T-helper 17 cell (primary cell): ENCODE measurements at regions not wholly inside any gene's neighbourhood (a gene's known extent, or its start where the extent isn't known, plus 50 kb on each side); places are given as distances from the start of the nearest gene placed in this dataset.
"Not testable (repeated sequence)": the region's sequence is repeated elsewhere in the genome, so short reads cannot be mapped to it uniquely, and the experiment has no call there.

Experiments used
- ATAC-seq: fragments of 150-1000 bp; cut with Tn5 transposase; 2 replicates; pipeline ENCODE4 v1.10.0; 2021; ENCODE audit warnings: mild to moderate bottlenecking, moderate library complexity
- DNase-seq, 3 donors: peaks; one replicate each; pipeline versions ENCODE4 v3.0.0 to v3.0.0-alpha.2; 2020 to 2021
- H3K9me3 ChIP-seq: one replicate; pipeline ENCODE4 v1.7.0; 2013; ENCODE audit warnings: low read length, mild to moderate bottlenecking; ENCODE audit not compliant: control insufficient read depth, poor library complexity, severe bottlenecking
- H3K27ac Mint-ChIP-seq: one replicate; pipeline ENCODE4 v1.8.0; 2022; ENCODE audit warnings: mild to moderate bottlenecking, moderate library complexity, mixed read lengths
- H3K27me3 Mint-ChIP-seq: one replicate; pipeline ENCODE4 v1.8.0; 2022; ENCODE audit warnings: mixed read lengths
- H3K36me3 Mint-ChIP-seq: one replicate; pipeline ENCODE4 v1.8.0; 2022; ENCODE audit warnings: low read depth, mixed read lengths
- H3K4me1 Mint-ChIP-seq: one replicate; pipeline ENCODE4 v1.8.0; 2022; ENCODE audit warnings: mild to moderate bottlenecking, mixed read lengths
- H3K4me3 Mint-ChIP-seq: one replicate; pipeline ENCODE4 v1.8.0; 2022; ENCODE audit warnings: mild to moderate bottlenecking, moderate library complexity, mixed read lengths

GRCh38 chrX:13378562-13379518 lies 59.0 kb upstream of the ATXN3L start:
- DNase-seq: peak in 1 of 3 donors; percentile 13
- ATAC-seq, H3K4me1 Mint-ChIP-seq: not testable (repeated sequence)

GRCh38 chrX:13377550-13377934 lies 57.7 kb upstream of the ATXN3L start:
- Mint-ChIP-seq H3K27ac (no peak overlapping the region), H3K4me3 (no peak overlapping the region), H3K4me1 (no peaks in the 10 kb centered on the region), H3K36me3 (no peaks in the 10 kb centered on the region), H3K27me3 (no peaks in the 10 kb centered on the region)
- ATAC-seq (no peak), DNase-seq (no peak)
- H3K9me3 ChIP-seq: no peaks in the 10 kb centered on the region

More at GRCh38 chrX:13378562-13379518, 59.0 kb upstream of the ATXN3L start:
- H3K27me3 Mint-ChIP-seq, H3K36me3 Mint-ChIP-seq, H3K4me3 Mint-ChIP-seq, H3K27ac Mint-ChIP-seq, H3K9me3 ChIP-seq: not testable (repeated sequence)

GRCh38 chrX:13376857-13377549 lies 57.1 kb upstream of the ATXN3L start:
- no peak for DNase-seq
- H3K9me3 ChIP-seq: no peaks in the 10 kb centered on the region
- Mint-ChIP-seq H3K27me3 (no peaks in the 10 kb centered on the region), H3K36me3 (no peaks in the 10 kb centered on the region), H3K4me3 (no peak overlapping the region), H3K27ac (no peak overlapping the region), H3K4me1 (no peaks in the 10 kb centered on the region)
- no peak for ATAC-seq

- not testable (repeated sequence) for ATAC-seq
Observed at GRCh38 chrX:13375596-13375995, 55.7 kb upstream of the ATXN3L start.

GRCh38 chrX:13374364-13374763 lies 54.5 kb upstream of the ATXN3L start:
- no peak overlapping the region for H3K27ac Mint-ChIP-seq

More at GRCh38 chrX:13375596-13375995, 55.7 kb upstream of the ATXN3L start:
- H3K4me3 Mint-ChIP-seq, H3K36me3 Mint-ChIP-seq, H3K4me1 Mint-ChIP-seq, DNase-seq, H3K27me3 Mint-ChIP-seq, H3K9me3 ChIP-seq, H3K27ac Mint-ChIP-seq: not testable (repeated sequence)

GRCh38 chrX:13373431-13374187 lies 53.8 kb upstream of the ATXN3L start:
- no peaks in the 10 kb centered on the region for H3K9me3 ChIP-seq
- Mint-ChIP-seq H3K4me1 (no peaks in the 10 kb centered on the region), H3K4me3 (no peak overlapping the region), H3K36me3 (no peaks in the 10 kb centered on the region), H3K27me3 (no peaks in the 10 kb centered on the region), H3K27ac (no peak overlapping the region)
- ATAC-seq (no peak), DNase-seq (no peak)

More at GRCh38 chrX:13374364-13374763, 54.5 kb upstream of the ATXN3L start:
- Mint-ChIP-seq H3K4me3 (no peak overlapping the region), H3K36me3 (no peaks in the 10 kb centered on the region), H3K4me1 (no peaks in the 10 kb centered on the region), H3K27me3 (no peaks in the 10 kb centered on the region)
- H3K9me3 ChIP-seq: no peaks in the 10 kb centered on the region
- ATAC-seq: no peak
- DNase-seq: no peak

- DNase-seq (no peak), ATAC-seq (no peak)
- no peak overlapping the region for H3K27ac Mint-ChIP-seq
- no peaks in the 10 kb centered on the region for H3K4me1 Mint-ChIP-seq
- no peak overlapping the region for H3K4me3 Mint-ChIP-seq
- no peaks in the 10 kb centered on the region for H3K9me3 ChIP-seq
- H3K36me3 Mint-ChIP-seq: no peaks in the 10 kb centered on the region
- no peaks in the 10 kb centered on the region for H3K27me3 Mint-ChIP-seq
Observed at GRCh38 chrX:13373027-13373426, 53.2 kb upstream of the ATXN3L start.

GRCh38 chrX:13372203-13372980 lies 52.5 kb upstream of the ATXN3L start:
- Mint-ChIP-seq H3K36me3 (no peaks in the 10 kb centered on the region), H3K27ac (no peak overlapping the region), H3K4me1 (peaks cover 2% of the 10 kb centered on the region), H3K27me3 (no peaks in the 10 kb centered on the region), H3K4me3 (no peak overlapping the region)
- ATAC-seq: no peak
- no peak for DNase-seq
- H3K9me3 ChIP-seq: no peaks in the 10 kb centered on the region

GRCh38 chrX:13371186-13371585 lies 51.3 kb upstream of the ATXN3L start:
- no peak overlapping the region for H3K27ac Mint-ChIP-seq
- ATAC-seq: no peak
- H3K4me3 Mint-ChIP-seq: no peak overlapping the region

GRCh38 chrX:13370713-13371112 lies 50.9 kb upstream of the ATXN3L start:
- Mint-ChIP-seq H3K27me3 (no peaks in the 10 kb centered on the region), H3K4me3 (no peak overlapping the region), H3K27ac (no peak overlapping the region), H3K4me1 (peaks cover 2% of the 10 kb centered on the region), H3K36me3 (no peaks in the 10 kb centered on the region)
- H3K9me3 ChIP-seq: no peaks in the 10 kb centered on the region
- DNase-seq (no peak), ATAC-seq (no peak)

More at GRCh38 chrX:13371186-13371585, 51.3 kb upstream of the ATXN3L start:
- H3K4me1 Mint-ChIP-seq: peaks cover 2% of the 10 kb centered on the region
- no peak for DNase-seq
- no peaks in the 10 kb centered on the region for H3K9me3 ChIP-seq
- H3K36me3 Mint-ChIP-seq: no peaks in the 10 kb centered on the region
- H3K27me3 Mint-ChIP-seq: no peaks in the 10 kb centered on the region
